Activated CD4-positive, alpha-beta T cell treated with anti-CD3 and anti-CD28 coated beads, Interleukin-2, amount 50 U/mL, for 48 hours (primary cell): ENCODE measurements at regions not wholly inside any gene's neighbourhood (a gene's known extent, or its start where the extent isn't known, plus 50 kb on each side); places are given as distances from the start of the nearest gene placed in this dataset.
A peak's percentile ranks its signal among the peaks of the same experiment; 100 is the strongest.
"Not testable (repeated sequence)": the region's sequence is repeated elsewhere in the genome, so short reads cannot be mapped to it uniquely, and the experiment has no call there.

ENCODE experiments used
- DNase-seq, 2 experiments: peaks; one replicate each; pipeline ENCODE4 v3.0.0-alpha.2; 2020

DNA sequence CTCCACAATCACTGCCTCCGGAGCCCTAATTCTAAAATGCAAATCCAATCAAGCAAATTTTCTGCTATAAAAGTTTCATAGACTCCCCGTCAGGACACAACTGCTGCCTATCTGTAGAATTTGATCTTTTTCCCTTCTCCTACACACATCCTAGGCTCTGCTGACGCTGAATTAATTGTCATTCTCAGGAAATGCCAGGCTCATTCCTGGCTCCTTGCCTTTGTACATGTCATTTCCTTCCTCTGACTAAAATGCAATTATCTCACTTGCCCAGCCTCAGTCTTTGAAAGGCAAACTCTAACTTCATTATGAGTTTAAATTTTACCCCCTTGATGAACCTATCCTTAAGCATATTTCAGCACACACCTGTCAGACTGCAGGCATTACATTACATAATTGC, 844.9 kb upstream of the CRIM1 start:
- DNase-seq: no peak

GRCh38 chr2:35508601-35509000, 847.0 kb upstream of the CRIM1 start:
- no peak for DNase-seq

DNA sequence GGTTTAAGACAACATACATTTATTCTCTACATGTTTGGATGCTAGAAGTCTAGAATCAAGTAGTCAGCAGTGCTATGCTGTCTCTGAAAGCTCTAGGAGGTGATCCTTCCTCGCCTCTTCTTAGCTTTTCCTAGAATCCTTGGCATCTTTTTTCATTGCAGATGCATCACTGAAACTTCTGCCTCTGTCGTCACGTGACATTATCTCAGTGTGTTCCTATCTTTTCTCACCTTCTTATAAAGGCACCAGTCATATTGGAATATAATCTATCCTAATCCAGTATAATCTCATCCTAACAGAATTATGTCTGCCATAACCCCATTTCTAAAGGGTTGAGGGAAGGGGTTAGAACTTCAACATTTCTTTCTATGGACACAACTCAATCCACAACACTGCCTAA, 851.2 kb upstream of the CRIM1 start:
- DNase-seq: no peak

- no peak for DNase-seq
Measured at GRCh38 chr2:35503738-35504199, 851.8 kb upstream of the CRIM1 start.

DNA sequence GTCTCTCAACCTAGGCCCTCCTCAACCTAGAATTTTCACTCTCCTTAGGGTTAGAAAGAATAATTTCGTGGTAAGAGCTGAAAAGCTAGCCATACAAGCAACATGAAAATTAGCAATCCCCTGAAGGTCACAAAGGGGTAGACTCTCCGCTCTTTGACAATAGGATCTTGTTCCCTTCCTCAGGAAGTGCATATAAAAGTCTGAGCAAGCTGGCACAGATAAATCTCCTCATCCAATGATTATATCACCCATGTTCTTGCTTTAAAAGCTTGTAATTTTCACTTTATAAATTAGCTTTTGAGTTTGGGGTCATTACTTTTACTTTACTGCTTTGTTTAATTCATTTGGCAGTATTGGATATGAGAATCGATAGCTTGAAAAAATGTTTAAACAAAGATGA, 852.3 kb upstream of the CRIM1 start:
- DNase-seq: no peak

- DNase-seq: no peak
Measured at GRCh38 chr2:35501076-35501475, 854.5 kb upstream of the CRIM1 start.

- no peak for DNase-seq
Measured at GRCh38 chr2:35496022-35496421, 859.6 kb upstream of the CRIM1 start.

GRCh38 chr2:35495182-35495581, 860.4 kb upstream of the CRIM1 start:
- DNase-seq: no peak

DNA sequence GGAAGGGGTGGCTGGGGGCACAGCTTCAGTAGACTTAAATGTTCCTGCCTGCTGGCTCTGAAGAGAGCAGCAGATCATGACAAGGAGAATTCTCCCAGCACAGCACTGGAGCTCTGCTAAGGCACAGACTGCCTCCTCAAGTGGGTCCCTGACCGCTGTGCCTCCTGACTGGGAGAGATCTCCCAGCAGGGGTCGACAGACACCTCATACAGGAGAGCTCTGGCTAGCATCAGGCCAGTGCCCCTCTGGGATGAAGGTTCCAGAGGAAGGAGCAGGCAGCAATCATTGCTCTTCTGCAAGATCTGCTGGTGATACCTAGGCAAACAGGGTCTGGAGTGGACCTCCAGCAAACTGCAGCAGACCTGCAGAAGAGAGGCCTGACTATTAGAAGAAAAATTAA, 877.5 kb upstream of the CRIM1 start:
- DNase-seq: not testable (repeated sequence)

GRCh38 chr2:35468245-35468644, 887.3 kb upstream of the CRIM1 start:
- DNase-seq: no peak

DNA sequence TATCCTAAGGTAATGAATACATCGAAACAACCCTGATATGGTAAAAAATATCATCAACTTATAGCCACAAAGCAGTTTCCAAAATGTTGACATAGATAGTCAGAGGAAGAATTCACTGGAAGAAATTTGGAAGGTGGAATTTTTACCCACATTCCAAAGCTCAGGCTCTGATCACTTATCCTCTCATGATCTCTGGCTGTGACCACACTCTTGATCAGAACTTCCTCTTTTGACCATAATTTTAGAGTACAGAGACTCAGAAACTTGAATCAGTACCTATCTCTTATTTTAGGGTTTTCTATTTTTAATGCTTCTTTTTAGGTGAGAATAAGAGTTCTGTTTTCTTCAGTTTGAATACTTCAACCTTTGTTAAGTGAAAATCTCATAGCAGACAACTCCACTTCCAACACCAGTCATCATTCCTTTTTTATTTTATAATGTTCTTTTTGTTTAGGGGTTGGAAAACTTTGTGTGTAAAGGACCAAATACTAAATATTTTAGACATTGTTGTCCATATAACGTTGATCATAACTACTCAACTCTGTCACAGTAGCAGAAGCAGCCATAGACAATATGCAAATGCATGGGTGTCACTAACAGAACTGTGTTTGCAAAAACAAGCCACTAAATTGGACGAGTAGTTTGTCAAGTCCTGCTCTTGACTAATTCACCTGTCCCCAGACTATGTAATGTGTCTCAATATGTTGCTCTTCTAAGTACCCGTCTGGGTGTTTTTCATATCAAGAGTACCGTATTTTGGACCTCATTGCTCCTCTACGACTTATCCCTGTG, 891.6 kb upstream of the CRIM1 start:
- DNase-seq: no peak

- DNase-seq: no peak
Measured at GRCh38 chr2:35462226-35462998, 893.2 kb upstream of the CRIM1 start.

- no peak for DNase-seq
Measured at GRCh38 chr2:35461406-35461805, 894.2 kb upstream of the CRIM1 start.

DNA sequence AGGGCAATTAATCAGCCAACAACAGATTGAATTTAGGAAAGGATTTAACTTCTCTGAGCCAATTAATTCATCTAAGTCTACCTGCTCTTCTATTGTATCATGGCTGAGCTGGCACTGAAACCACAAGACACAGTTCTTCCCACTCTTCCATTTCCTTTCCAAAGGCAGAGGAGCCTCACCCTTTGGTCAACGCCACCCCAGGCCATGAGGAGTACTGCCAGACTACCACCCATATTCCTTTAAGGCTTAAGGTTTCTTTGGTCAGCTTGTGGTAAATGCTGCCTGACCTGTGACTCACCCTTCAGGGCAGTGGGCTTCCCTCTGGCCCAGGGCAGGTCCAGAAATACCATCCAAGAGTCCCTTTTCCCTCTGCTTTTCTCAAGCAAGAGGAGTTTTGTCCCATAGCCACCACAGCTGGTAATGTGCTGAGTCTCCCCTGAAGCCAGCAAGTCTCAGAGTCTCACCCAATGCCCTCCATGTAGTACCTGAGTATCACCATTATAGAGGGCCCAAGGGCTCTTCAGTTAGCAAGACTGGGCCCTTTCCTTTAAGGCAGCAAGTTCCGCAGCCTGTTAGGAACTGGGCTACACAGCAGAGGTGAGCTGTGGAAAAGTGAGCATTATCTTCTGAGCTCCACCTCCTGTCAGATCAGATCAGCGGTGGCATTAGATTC, 900.5 kb upstream of the CRIM1 start:
- DNase-seq: no peak

DNA sequence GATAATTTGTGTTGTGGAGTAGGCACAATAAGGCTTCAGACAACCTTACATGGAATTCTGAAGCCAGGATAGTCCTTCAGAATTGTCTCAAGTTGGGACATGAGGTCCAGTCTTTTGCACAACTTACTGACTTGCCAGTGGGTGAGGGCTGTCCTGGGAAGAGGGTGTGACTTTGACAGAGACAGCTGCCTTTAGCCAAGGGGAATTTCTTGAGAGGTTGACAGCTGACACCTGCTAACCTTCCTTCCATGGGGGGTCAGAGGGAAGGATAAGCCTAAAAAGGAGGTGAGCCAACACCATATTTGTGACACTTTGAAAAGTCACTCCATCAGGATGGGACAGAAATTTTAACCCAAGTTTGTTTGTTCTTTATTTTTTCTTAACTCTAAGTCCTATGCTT, 907.8 kb upstream of the CRIM1 start:
- no peak for DNase-seq

DNA sequence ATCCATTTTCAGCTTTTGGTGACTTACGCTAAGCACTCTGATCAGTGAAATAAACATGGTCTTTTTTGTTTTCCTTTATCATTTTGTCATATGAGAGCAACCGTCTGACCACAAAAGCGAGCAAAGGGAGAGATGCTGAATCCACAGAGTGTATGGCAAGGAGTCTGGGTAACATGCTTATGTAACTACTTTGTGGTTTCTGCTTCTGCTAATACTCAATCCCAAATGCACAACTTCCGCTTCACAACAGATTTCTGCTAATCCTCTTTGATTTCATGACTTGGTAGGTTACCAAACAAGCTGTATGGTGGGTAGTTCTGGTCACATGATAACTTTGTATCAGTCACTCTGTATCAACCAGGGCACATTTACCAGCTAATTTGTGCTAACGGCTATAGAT, 908.4 kb upstream of the CRIM1 start:
- no peak for DNase-seq

- no peak for DNase-seq
Measured at GRCh38 chr2:35443087-35443486, 912.5 kb upstream of the CRIM1 start.

- not testable (repeated sequence) for DNase-seq
Measured at GRCh38 chr2:35441575-35441974, 914.0 kb upstream of the CRIM1 start.

- DNase-seq: not testable (repeated sequence)
Measured at GRCh38 chr2:35440308-35440707, 915.3 kb upstream of the CRIM1 start.

DNA sequence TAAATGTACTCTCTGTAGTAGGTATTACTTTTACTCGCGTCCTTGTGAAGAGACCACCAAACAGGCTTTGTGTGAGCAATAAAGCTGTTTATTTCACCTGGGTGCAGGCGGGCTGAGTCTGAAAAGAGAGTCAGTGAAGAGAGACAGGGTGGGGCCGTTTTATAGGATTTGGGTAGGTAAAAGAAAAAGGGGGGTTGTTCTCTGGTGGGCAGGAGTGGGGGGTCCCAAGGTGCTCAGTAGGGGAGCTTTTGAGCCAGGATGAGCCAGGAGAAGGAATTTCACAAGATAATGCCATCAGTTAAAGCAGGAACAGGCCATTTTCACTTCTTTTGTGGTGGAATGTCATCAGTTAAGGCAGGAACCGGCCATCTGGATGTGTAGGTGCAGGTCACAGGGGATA, 918.7 kb upstream of the CRIM1 start:
- not testable (repeated sequence) for DNase-seq

DNA sequence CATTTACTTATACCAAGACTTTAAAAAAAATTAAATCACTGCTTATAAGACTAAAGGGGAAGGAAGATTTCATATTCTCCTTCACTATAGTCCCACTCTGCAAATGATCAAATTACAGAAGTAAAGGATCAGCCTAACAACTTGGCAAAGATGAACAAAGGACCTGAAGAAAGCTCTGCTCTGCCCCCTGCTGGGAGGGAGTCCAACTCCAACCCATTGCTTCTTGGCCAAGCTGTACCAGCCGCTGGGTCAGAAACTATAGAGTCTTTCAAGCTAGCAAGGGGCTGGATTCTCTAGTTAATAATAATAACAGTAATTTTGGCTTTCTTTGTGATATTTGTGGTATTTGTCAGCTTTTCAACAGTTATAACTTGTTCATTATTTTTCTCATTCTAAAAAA, 927.0 kb upstream of the CRIM1 start:
- peak; percentile 25 to 35 for DNase-seq

GRCh38 chr2:35421485-35421884, 934.1 kb upstream of the CRIM1 start:
- DNase-seq: no peak

- no peak for DNase-seq
Measured at GRCh38 chr2:35417293-35417692, 938.3 kb upstream of the CRIM1 start.
